Renal cortex interstitium (tissue), 11 donors: ENCODE measurements at regions not wholly inside any gene's neighbourhood (a gene's known extent, or its start where the extent isn't known, plus 50 kb on each side); places are given as distances from the start of the nearest gene placed in this dataset.
"Not testable (repeated sequence)": the region's sequence is repeated elsewhere in the genome, so short reads cannot be mapped to it uniquely, and the experiment has no call there.

Source experiments
- DNase-seq, 11 donors: peaks; one replicate each; pipeline ENCODE4 v3.0.0-alpha.2; 2013; ENCODE audit warnings: low read depth in 9 of 11, low spot score in 4 of 11; ENCODE audit errors: extremely low read depth in 1 of 11

DNA sequence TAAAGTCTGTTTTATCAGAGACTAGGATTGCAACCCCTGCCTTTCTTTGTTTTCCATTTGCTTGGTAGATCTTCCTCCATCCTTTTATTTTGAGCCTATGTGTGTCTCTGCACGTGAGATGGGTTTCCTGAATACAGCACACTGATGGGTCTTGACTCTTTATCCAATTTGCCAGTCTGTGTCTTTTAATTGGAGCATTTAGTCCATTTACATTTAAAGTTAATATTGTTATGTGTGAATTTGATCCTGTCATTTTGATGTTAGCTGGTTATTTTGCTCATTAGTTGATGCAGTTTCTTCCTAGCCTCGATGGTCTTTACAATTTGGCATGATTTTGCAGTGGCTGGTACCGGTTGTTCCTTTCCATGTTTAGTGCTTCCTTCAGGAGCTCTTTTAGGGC is 141.7 kb downstream of the EHF start:
- DNase-seq, result not testable (repeated sequence)

DNA sequence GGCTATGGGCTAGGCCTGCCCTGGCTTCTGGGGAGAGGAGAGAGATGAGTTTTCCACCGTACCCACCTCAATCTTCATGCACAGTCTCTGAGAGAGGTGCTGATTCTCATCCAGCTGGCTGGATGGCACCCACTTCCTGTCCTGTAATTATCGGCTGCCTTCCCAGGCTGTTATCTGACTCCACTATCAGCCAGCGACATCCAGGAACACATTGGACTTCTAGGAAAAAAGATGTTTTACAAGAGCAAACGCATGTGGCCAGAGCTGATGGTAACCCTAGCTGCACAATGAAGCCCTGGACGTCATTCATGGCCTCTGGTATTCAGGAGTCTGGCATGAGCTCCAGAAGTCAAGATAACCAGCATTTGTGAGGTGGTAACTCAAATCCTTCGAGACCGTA is 137.4 kb downstream of the EHF start:
- DNase-seq, result no peak

DNA sequence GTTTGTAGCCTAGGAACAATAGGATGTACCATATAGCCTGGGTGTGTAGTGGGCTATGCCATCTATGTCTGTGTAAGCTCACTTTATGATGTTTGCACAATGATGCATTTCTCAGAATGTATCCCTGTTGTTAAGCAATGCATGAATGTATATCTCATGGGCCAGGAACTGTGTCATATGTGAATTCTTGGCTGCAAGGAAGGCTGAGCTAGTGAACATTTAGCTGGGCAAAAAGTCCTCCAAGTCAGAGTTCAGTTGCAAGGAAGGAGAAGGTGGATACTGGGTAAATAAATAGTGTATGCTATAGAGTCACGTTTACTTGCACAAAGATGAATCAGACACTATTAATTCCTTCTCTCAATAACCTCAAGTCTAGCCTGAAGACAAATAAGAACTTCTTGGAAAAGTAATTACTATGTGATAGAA is 136.1 kb downstream of the EHF start:
- DNase-seq, result no peak

DNA sequence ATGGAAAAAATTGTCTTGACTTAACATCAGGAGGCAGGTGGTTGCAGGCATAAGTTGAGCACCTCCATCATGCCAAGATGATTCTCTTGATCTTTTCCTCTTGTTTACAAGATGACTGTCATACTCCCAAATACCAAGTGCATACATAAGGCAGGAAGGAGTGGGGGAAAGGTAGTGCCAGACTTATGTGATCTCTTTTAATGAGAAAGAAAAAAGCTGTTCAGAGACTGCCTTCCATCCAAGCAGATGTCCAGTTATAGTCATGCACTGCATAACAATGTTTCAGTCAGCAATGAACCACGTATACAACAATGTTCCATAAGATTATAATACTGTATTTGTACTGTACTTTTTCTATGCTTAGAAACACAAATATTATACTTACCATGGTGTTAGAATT is 135.7 kb downstream of the EHF start:
- DNase-seq, result no peak

DNA sequence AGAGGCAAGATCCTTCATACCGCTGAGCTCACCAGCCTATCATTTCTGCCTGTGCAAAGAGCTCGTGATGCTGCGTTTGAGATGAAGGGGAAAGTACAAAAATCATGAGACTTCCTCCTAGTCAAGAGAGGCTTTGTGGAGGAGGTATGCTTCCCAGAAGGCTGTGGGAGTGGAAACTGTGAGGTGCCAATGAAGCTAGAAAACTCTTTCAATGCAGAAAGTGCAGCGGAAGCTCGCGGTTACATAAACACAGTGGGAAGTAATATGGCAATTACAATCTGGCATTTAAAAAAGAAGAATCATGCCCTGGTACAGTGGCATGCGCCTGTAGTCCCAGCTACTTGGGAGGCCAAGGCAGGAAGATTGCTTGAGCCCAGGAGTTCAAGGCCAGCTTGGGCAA is 134.8 kb downstream of the EHF start:
- no peak for DNase-seq

DNA sequence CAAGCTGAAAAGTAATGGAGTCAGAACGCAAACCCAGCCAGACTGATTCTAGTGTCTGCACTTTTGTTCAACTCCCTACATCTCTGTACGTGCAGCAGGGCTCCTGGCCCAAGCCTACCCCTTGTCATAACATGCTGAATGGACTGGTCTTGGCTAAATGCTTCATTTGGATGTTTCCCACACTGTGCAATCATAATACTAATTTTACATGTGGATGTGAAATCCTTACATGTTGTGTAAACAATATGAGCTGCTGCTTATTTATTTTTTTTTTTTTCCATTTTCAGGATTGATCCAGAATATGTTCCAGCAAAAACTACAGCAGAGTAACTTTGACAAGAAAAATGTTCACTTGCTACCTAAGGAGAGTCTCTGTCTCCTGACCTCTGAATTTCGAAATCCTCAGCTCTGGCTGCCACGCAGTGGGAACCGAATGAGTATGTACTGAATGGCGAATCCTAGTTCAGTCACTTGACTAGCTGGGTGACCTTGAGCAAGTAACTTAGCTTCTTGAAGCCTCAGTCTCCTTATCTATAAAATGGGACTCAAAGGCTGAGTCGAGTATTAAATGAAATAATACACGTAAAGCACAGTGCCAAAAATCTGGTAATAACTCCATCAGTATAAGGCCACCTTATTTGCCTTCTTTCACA is 133.4 kb downstream of the EHF start:
- DNase-seq, result no peak

DNA sequence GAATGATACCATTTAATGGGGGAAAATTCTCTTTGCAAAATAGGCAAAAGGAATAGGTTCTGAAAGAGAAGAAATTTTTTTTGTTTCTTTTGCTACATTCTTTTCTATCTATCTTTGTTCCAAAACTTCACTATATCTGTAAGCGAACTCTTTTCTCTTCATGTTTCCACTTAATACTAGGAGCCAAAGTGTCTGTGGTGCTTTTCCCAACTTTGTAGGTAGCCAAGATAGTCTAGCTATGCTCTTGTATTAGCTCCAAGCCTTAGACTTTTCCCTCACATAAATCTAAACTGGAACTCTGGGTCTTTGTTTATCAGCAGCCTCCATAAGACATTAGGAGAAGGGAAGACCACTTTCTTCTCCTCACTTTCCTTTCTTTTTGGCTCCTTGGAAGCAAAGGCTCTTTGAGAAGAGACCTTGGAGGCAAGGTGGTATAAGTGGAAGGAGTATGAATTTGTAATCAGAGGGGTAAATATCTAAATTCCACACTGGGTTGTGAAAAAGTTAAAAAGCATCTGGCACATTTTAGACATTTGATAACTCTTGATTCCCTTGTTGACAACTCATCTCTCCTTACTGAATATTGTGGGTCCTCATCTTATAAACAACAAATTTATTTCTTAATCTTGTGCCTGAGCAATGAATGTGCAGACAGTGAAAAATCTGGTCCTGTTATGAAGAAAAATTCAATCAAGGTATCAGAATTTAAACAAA is 130.0 kb downstream of the EHF start:
- DNase-seq, result no peak

DNA sequence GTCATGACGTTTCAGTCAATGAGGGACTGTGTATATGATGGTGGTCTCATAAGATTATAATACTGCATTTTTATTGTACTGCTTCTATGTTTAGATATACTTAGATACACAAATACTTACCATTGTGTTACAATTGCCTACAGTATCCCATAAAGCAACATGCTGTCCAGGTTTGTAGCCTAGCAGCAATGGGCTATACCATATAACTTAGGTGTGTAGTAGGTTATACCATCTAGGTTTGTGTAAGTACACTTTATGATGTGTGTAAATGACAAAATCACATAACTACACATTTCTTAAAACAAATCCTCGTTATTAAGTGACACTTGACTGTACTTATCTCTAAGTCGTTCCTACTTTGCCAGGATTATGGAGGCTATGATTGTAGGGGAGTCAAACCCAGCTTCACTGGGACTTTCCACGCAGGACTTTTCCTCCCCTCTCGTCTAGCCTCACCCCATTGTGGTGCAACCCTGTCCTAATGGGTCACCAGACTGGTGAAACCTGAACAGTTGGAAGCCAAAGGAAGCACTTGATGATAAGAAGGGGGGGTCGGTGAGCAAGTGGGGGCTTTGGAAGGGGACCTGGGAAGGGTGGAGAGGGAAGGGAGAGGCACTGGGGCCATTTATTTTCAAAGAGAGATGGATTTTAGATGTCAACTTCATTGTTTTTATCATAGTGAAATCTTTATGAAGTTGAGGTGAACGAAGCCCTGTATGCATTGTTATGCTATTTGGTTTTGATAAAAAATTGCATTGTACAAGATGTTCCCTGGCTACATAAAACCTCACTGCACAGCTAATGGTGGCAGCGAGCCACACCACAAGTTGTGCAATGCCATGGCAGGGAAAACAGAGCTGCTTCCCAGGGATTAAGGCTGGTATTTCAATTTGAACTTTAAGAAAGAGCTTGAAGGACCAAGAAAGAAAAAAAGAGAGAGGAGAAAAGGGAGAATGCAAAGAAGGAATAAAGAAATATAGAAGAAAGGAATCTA is 129.1 kb downstream of the EHF start:
- no peak for DNase-seq

DNA sequence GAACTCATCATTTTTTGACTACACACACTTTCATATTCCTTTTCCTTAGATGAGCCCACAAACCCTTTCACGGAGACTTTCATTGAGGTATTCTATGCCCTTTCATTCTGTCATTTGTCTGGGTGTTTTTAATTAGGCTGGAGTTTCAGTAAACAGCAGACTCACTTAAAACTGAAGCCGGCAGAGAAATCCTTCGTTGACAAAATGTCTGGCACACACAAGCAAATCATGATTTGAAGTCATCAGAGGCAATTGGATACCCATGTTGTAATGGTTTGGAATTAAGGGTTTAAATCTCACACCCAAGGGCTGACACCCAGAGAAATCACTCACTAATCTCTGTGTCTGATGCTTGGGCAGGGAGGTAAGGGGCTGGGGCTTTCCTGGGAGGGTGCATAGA is 127.1 kb downstream of the EHF start:
- DNase-seq, result no peak

DNA sequence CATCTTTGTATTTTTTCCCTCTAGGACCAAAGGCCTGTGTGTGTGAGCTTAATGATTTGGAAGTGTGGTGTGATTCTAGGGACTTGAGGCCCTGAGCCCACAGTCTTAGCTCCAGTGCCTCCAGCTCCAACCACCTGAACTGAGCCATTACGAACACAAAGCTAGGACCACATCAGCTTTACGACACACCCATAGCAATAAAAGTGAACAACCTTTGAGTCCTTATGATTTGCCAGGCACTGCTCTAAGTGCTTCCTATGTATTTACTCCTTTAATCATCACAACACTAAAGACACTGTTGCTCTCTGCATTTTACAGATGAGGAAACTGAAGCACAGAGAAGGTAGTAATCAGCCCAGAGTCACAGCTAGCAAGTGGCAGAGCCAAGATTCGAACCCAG is 126.4 kb downstream of the EHF start:
- no peak for DNase-seq

DNA sequence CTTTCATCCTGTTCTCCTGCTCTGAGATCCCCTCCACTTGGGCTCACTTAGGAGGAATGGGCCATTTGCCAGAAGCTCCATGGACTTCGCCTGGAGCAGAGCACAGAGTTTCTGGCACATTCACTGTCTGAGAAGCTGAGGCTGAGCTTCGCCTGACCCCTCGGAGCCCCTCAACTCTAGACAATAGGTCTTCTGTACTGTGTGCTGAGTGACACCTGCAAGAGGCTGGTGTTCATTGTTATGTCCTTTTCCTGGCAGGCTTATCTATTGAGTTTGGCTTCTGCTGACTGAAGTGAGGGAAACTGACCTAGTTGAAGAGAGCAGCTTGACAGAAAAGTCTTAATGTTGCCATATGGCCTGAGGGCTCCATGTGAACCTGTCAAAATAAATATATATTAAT is 124.3 kb downstream of the EHF start:
- DNase-seq, result no peak

DNA sequence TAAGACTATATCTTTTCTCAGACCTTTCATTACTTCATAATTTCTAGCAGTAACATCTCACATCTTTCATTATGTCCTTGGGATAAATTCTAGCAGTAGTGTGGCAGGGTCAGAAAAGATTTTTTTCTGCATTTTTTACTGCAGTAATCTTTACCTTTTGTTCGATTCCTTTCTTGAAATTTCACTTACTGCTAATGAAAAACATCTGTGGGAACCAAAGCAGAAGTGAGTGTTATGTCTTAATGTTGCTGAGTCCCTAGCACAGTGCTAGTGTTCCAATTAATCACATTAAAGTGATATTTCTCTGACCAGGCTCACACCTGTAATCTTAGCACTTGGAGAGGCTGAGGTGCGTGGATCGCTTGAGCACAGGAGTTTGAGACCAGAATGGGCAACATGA is 123.6 kb downstream of the EHF start:
- no peak for DNase-seq

DNA sequence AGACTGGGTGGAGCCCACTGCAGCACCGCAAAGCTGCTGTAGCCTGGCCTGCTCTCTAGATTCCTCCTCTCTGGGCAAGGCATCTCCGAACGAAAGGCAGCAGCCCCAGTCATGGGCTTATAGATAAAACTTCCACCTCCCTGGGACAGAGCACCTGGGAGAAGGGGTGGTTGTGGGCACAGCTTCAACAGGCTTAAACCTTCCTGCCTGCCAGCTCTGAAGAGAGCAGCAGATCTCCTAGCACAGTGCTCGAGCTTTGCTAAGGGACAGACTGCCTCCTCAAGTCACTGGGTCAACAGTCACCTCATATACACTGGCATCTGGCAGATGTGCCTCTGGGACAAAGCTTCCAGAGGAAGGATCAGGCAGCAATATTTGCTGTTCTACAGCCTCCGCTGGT is 117.3 kb downstream of the EHF start:
- no peak for DNase-seq

DNA sequence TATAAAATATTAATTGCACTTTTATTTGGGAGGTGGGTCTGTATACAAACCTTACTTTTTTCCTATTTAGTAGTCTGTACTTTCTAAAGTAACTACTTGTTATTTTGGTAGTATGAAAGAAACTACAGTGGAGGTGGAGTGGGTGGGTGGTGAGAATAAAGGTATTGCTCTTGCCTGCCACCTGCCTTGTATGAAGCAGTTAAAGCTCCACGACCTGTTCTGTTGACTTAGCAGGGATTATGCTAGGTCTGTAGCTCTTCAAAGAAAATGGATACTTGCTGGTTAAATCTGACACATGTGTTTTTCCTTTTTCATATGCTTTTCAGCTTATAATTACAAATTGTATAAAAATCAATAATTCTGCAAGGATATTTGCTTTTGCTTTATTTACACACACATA is 111.9 kb downstream of the EHF start:
- no peak for DNase-seq

DNA sequence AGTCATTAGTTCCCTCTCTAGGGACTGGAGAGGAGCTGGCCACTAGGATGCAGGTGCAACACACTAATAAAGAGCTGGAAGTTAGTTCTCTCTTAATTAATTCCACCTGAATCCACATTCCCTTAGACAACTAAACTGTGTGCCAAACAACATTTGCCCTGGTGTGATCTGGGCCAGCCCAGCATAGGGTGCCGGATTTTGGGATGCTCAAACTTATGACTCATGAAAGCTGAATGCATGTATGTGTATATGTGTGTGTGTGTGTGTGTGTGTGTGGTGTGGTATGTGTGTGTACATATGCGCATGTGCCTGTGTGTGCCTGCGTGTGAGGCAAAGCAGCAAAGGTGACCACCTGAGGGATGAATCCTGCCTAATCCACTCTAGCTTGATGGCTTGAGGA is 110.7 kb downstream of the EHF start:
- DNase-seq, result no peak

DNA sequence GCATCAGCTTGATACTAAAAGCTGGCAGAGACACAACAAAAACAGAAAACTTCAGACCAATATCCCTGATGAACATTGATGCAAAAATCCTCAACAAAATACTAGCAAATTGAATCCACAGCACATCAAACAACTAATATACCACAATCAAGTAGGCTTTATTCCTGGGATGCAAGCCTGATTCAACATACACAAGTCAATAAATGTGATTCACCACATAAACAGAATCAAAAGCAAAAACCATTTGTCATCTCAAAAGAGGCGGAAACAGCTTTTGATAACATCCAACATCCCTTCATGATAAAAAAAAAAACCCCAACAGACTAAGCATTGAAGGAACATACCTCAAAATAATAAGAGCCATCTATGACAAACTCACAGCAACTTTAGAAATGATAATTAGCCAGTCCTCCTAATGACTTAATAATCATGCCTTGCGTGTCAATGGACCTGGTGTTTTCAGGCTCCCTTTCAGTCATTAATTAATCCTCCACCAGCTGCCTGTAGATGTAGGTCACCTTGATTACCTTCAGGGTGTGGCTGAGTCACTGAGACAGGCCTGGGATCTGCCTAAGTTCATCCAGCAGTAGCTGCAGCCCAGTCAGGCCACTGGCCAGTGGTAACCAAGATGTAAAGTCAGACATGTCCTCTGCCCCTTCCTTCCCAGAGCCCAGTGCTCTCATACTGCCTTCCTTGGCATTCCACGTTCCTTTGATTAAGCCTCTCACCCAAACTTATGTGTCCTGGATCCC is 109.8 kb downstream of the EHF start:
- DNase-seq, result no peak

DNA sequence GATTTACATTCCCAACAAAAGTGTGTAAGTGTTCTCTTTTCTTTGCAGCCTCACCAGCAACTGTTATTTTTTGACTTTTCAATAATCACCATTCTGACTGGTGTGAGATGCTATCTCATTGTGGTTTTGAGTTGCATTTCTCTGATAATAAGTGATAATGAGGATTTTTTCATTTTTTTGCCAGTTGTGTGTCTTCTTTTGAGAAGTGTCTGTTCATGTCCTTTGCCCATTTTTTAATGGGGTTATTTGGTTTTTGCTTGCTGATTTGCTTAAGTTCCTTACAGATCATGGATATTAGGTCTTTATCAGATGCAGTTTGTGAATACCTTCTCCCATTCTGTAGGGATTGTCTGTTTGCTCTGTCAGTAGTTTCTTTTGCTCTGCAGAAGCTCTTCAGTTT is 107.7 kb downstream of the EHF start:
- no peak for DNase-seq

DNA sequence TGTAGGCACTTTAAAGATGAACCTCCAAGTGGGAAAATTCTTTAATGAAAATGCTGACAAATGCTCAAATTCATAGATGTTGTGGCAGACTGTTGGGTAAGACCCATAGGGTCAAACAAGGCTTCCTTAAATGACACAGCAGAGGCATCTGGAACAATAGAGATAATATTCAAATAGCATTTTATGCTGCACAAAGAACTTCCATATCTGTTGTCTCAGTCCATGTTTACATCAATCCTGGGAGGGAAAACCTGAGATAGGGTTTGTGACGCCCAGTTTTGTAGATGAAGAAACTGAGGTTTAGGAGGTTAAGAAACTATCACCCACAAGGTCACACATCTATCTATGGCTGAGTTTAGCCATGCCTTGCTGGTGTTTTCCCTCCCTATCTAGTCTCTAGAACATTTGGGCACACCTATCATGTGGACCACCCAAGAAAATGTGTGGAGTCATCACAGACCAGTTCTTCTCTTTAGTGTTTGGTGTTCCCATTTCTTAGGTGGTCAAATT is 106.4 kb downstream of the EHF start:
- no peak for DNase-seq

DNA sequence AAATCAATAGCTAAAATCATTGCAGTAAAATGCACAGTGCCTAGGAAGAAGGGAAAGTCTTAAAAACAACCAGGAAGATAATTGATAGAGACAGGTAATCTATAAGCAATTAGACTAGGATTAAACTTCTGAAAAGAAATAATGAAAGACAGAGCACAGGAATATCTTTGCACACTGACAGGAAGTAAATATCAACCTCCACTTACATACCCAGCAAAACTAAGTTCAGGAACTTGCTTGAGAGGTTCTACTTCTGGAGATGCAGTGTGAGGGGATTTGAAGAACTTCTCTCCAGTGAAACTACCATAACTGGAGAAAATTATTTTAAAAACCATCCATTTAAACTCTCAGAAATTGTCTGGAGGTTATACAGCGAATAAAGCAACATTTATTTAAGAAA is 104.1 kb downstream of the EHF start:
- no peak for DNase-seq
